Activated T-cell treated with anti-CD3 and anti-CD28 coated beads, Interleukin-2, amount 50 U/mL, for 24 hours (primary cell): ENCODE measurements at regions not wholly inside any gene's neighbourhood (a gene's known extent, or its start where the extent isn't known, plus 50 kb on each side); places are given as distances from the start of the nearest gene placed in this dataset.

Experiments used
- DNase-seq: peaks from one replicate; pipeline ENCODE4 v3.0.0-alpha.2; 2020
- H3K27ac Mint-ChIP-seq: 2 replicates; pipeline ENCODE4 v1.8.0; 2020; ENCODE audit warnings: mild to moderate bottlenecking, mixed read lengths
- H3K27me3 Mint-ChIP-seq: 2 replicates; pipeline ENCODE4 v1.8.0; 2020; ENCODE audit warnings: mixed read lengths
- H3K36me3 Mint-ChIP-seq: 2 replicates; pipeline ENCODE4 v1.8.0; 2020; ENCODE audit warnings: low read depth, mixed read lengths
- H3K4me1 Mint-ChIP-seq: 2 replicates; pipeline ENCODE4 v1.8.0; 2020; ENCODE audit warnings: low read depth, mixed read lengths
- H3K4me3 Mint-ChIP-seq: 2 replicates; pipeline ENCODE4 v1.8.0; 2020; ENCODE audit warnings: mild to moderate bottlenecking, moderate library complexity, mixed read lengths
- H3K9me3 Mint-ChIP-seq: 2 replicates; pipeline ENCODE4 v1.8.0; 2020; ENCODE audit warnings: mixed read lengths

- Mint-ChIP-seq H3K9me3 (no peaks in the 10 kb centered on the region), H3K4me1 (no peaks in the 10 kb centered on the region), H3K4me3 (no peak overlapping the region), H3K27me3 (peaks cover 7% of the 10 kb centered on the region), H3K27ac (no peak overlapping the region), H3K36me3 (no peaks in the 10 kb centered on the region)
- DNase-seq: no peak
Observed at GRCh38 chr16:79868841-79869240, 268.3 kb upstream of the MAF start.

- H3K36me3 Mint-ChIP-seq: no peaks in the 10 kb centered on the region
Observed at GRCh38 chr16:79867425-79867997, 267.0 kb upstream of the MAF start.

GRCh38 chr16:79865918-79866317 is 265.4 kb upstream of the MAF start:
- no peak overlapping the region for H3K4me3 Mint-ChIP-seq
- peaks cover 7% of the 10 kb centered on the region for H3K27me3 Mint-ChIP-seq
- H3K9me3 Mint-ChIP-seq: no peaks in the 10 kb centered on the region
- H3K27ac Mint-ChIP-seq: no peak overlapping the region
- H3K4me1 Mint-ChIP-seq: no peaks in the 10 kb centered on the region
- H3K36me3 Mint-ChIP-seq: no peaks in the 10 kb centered on the region
- DNase-seq: no peak

More at GRCh38 chr16:79867425-79867997, 267.0 kb upstream of the MAF start:
- Mint-ChIP-seq H3K9me3 (no peaks in the 10 kb centered on the region), H3K27ac (no peak overlapping the region), H3K4me1 (no peaks in the 10 kb centered on the region), H3K4me3 (no peak overlapping the region), H3K27me3 (peaks cover 7% of the 10 kb centered on the region)
- no peak for DNase-seq

GRCh38 chr16:79864781-79865391 is 264.3 kb upstream of the MAF start:
- Mint-ChIP-seq H3K27me3 (peaks cover 8% of the 10 kb centered on the region), H3K9me3 (no peaks in the 10 kb centered on the region), H3K4me3 (no peak overlapping the region), H3K4me1 (no peaks in the 10 kb centered on the region), H3K36me3 (no peaks in the 10 kb centered on the region), H3K27ac (no peak overlapping the region)
- no peak for DNase-seq

GRCh38 chr16:79864032-79864780 is 263.7 kb upstream of the MAF start:
- no peak overlapping the region for H3K4me3 Mint-ChIP-seq
- no peaks in the 10 kb centered on the region for H3K9me3 Mint-ChIP-seq
- H3K4me1 Mint-ChIP-seq: no peaks in the 10 kb centered on the region

GRCh38 chr16:79863128-79864031 is 262.8 kb upstream of the MAF start:
- H3K27me3 Mint-ChIP-seq: peaks cover 8% of the 10 kb centered on the region
- H3K4me3 Mint-ChIP-seq: no peak overlapping the region
- DNase-seq: no peak
- H3K36me3 Mint-ChIP-seq: no peaks in the 10 kb centered on the region
- no peaks in the 10 kb centered on the region for H3K9me3 Mint-ChIP-seq
- H3K27ac Mint-ChIP-seq: no peak overlapping the region
- no peaks in the 10 kb centered on the region for H3K4me1 Mint-ChIP-seq

More at GRCh38 chr16:79864032-79864780, 263.7 kb upstream of the MAF start:
- Mint-ChIP-seq H3K36me3 (no peaks in the 10 kb centered on the region), H3K27me3 (peaks cover 10% of the 10 kb centered on the region), H3K27ac (no peak overlapping the region)
- no peak for DNase-seq

GRCh38 chr16:79862601-79863000 is 262.1 kb upstream of the MAF start:
- Mint-ChIP-seq H3K36me3 (no peaks in the 10 kb centered on the region), H3K9me3 (no peaks in the 10 kb centered on the region), H3K27ac (no peak overlapping the region), H3K4me1 (no peaks in the 10 kb centered on the region), H3K27me3 (peaks cover 8% of the 10 kb centered on the region), H3K4me3 (no peak overlapping the region)
- no peak for DNase-seq

- DNase-seq: no peak
- Mint-ChIP-seq H3K4me3 (no peak overlapping the region), H3K9me3 (peaks cover 20% of the 10 kb centered on the region), H3K36me3 (peaks cover 3% of the 10 kb centered on the region), H3K27me3 (peaks cover 31% of the 10 kb centered on the region), H3K4me1 (peaks cover 3% of the 10 kb centered on the region), H3K27ac (no peak overlapping the region)
Observed at GRCh38 chr16:79856581-79856980, 256.0 kb upstream of the MAF start.

GRCh38 chr16:79850348-79850747 is 249.8 kb upstream of the MAF start:
- Mint-ChIP-seq H3K9me3 (peaks cover 12% of the 10 kb centered on the region), H3K4me1 (peaks cover 13% of the 10 kb centered on the region), H3K4me3 (no peak overlapping the region), H3K36me3 (no peaks in the 10 kb centered on the region), H3K27ac (no peak overlapping the region), H3K27me3 (peaks cover 14% of the 10 kb centered on the region)
- no peak for DNase-seq

GRCh38 chr16:79849119-79849518 is 248.6 kb upstream of the MAF start:
- Mint-ChIP-seq H3K36me3 (no peaks in the 10 kb centered on the region), H3K27me3 (peaks cover 8% of the 10 kb centered on the region), H3K27ac (no peak overlapping the region), H3K9me3 (peaks cover 5% of the 10 kb centered on the region), H3K4me1 (peaks cover 23% of the 10 kb centered on the region), H3K4me3 (no peak overlapping the region)
- no peak for DNase-seq

GRCh38 chr16:79848719-79849118 is 248.2 kb upstream of the MAF start:
- Mint-ChIP-seq H3K36me3 (no peaks in the 10 kb centered on the region), H3K4me3 (no peak overlapping the region), H3K4me1 (peaks cover 27% of the 10 kb centered on the region), H3K9me3 (peaks cover under 1% of the 10 kb centered on the region), H3K27me3 (peaks cover 8% of the 10 kb centered on the region), H3K27ac (no peak overlapping the region)
- DNase-seq: no peak

GRCh38 chr16:79847569-79847968 is 247.0 kb upstream of the MAF start:
- DNase-seq: no peak
- Mint-ChIP-seq H3K4me3 (no peak overlapping the region), H3K9me3 (no peaks in the 10 kb centered on the region), H3K27ac (no peak overlapping the region), H3K27me3 (peaks cover 8% of the 10 kb centered on the region), H3K4me1 (peaks cover 38% of the 10 kb centered on the region), H3K36me3 (no peaks in the 10 kb centered on the region)

- H3K9me3 Mint-ChIP-seq: no peaks in the 10 kb centered on the region
- H3K27me3 Mint-ChIP-seq: peaks cover 8% of the 10 kb centered on the region
- H3K36me3 Mint-ChIP-seq: no peaks in the 10 kb centered on the region
- H3K4me1 Mint-ChIP-seq: peaks cover 39% of the 10 kb centered on the region
- H3K27ac Mint-ChIP-seq: no peak overlapping the region
- H3K4me3 Mint-ChIP-seq: no peak overlapping the region
- no peak for DNase-seq
Observed at GRCh38 chr16:79847101-79847500, 246.6 kb upstream of the MAF start.

GRCh38 chr16:79845734-79846135 is 245.2 kb upstream of the MAF start:
- no peak overlapping the region for H3K4me3 Mint-ChIP-seq
- H3K9me3 Mint-ChIP-seq: no peaks in the 10 kb centered on the region
- no peak overlapping the region for H3K27ac Mint-ChIP-seq
- DNase-seq: no peak
- no peaks in the 10 kb centered on the region for H3K36me3 Mint-ChIP-seq
- peaks cover 37% of the 10 kb centered on the region for H3K4me1 Mint-ChIP-seq
- peaks cover 9% of the 10 kb centered on the region for H3K27me3 Mint-ChIP-seq
